ENCODE measurements at regions not wholly inside any gene's neighbourhood (a gene's known extent, or its start where the extent isn't known, plus 50 kb on each side); places are given as distances from the start of the nearest gene placed in this dataset.

DNA sequence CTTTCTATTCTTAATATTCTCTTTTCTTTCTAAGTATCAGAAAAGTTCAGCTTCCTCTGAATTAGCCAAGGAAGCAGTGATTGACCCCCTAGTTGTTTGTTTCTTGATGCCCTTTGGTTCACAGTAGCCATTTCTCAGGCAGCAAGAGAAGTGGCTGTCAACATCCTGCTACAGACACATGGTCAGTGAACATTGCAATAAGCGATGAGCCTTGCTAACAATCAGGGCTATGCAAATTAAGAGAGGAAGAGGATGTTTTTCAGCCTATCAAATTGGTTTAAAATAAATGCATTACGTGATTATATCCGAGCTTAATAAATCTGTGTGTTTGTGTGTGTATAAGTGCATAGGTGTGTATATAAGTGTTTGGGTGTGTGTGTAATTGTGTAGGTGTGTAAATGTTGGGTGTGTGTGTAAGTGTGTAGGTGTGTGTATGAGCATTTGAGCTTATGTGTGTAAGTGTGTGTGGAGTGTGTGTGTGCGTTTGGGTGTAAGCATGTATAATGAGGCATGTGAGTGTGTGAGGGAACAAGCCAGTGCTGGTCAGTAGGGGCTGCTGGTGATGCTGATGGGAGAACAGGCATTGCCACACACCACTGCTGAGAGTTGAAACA is 78.1 kb upstream of the XCR1 start:
- TF ChIP-seq, protein P1, sequence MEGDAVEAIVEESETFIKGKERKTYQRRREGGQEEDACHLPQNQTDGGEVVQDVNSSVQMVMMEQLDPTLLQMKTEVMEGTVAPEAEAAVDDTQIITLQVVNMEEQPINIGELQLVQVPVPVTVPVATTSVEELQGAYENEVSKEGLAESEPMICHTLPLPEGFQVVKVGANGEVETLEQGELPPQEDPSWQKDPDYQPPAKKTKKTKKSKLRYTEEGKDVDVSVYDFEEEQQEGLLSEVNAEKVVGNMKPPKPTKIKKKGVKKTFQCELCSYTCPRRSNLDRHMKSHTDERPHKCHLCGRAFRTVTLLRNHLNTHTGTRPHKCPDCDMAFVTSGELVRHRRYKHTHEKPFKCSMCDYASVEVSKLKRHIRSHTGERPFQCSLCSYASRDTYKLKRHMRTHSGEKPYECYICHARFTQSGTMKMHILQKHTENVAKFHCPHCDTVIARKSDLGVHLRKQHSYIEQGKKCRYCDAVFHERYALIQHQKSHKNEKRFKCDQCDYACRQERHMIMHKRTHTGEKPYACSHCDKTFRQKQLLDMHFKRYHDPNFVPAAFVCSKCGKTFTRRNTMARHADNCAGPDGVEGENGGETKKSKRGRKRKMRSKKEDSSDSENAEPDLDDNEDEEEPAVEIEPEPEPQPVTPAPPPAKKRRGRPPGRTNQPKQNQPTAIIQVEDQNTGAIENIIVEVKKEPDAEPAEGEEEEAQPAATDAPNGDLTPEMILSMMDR (IDR thresholded peaks at IDR 0.05; ENCODE audit: low read depth, low read length): no peak
- H3K27me3 ChIP-seq: peaks cover 5% of the 10 kb centered on the region
- no peaks in the 10 kb centered on the region for H3K9me3 ChIP-seq (ENCODE audit: low read depth)
- no peaks in the 10 kb centered on the region for H3K4me1 ChIP-seq (ENCODE audit: low read depth)
- no peaks in the 10 kb centered on the region for H3K36me3 ChIP-seq
- DNase-seq (ENCODE audit: low read depth in 1 of 2, low spot score in 1 of 2): no peak
- no peak overlapping the region for H3K4me3 ChIP-seq
- H3K27ac ChIP-seq: no peak overlapping the region

DNA sequence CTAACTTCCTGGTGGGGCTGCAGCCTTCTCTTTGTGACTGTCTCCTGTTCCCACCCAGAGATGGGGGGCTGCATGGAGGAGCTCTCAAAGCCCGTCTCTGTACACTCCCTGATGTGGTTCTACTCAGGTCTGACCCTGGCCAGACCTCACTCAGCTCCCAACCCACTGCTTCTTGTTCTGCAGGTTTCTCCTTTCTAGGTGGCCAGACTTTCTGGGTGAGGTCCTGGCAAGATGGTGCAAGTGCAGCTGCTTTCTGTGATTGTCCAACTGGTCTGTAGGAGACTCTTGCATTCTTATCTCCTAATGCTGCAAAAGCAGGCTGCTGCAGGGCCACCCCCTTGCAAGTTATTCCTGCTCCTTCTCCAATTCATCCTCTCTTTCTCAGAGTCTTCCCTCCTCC is 77.4 kb upstream of the XCR1 start:
- TF ChIP-seq, protein P1 (IDR thresholded peaks at IDR 0.05; ENCODE audit: low read depth, low read length): no peak
- H3K27me3 ChIP-seq: peaks cover 5% of the 10 kb centered on the region
- no peaks in the 10 kb centered on the region for H3K4me1 ChIP-seq (ENCODE audit: low read depth)
- no peak for DNase-seq (ENCODE audit: low read depth in 1 of 2, low spot score in 1 of 2)
- H3K4me3 ChIP-seq: no peak overlapping the region
- no peaks in the 10 kb centered on the region for H3K36me3 ChIP-seq
- H3K27ac ChIP-seq: no peak overlapping the region
- no peaks in the 10 kb centered on the region for H3K9me3 ChIP-seq (ENCODE audit: low read depth)

DNA sequence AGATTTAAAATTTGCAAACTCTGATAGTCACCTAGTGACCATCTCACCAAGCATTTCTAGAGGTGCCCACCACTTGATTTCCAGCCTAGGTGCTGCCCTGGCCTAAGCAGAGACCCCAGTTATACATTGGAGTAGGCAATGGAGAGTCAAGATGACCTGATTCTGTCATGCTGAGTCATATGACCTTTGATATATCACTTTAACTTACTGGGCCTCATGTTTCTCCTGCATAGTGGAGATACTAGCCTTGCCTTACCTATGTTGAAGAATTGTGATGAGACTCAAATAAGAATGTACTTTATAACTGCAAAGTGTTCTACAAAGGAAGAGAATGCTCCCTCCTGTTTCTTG is 75.5 kb upstream of the XCR1 start:
- Histone ChIP-seq H3K27me3 (peaks cover 5% of the 10 kb centered on the region), H3K36me3 (no peaks in the 10 kb centered on the region), H3K27ac (no peak overlapping the region), H3K4me3 (no peak overlapping the region), H3K9me3 (ENCODE audit: low read depth) (no peaks in the 10 kb centered on the region), H3K4me1 (ENCODE audit: low read depth) (no peaks in the 10 kb centered on the region)
- TF ChIP-seq, protein P1 (IDR thresholded peaks at IDR 0.05; ENCODE audit: low read depth, low read length): no peak
- no peak for DNase-seq (ENCODE audit: low read depth in 1 of 2, low spot score in 1 of 2)

DNA sequence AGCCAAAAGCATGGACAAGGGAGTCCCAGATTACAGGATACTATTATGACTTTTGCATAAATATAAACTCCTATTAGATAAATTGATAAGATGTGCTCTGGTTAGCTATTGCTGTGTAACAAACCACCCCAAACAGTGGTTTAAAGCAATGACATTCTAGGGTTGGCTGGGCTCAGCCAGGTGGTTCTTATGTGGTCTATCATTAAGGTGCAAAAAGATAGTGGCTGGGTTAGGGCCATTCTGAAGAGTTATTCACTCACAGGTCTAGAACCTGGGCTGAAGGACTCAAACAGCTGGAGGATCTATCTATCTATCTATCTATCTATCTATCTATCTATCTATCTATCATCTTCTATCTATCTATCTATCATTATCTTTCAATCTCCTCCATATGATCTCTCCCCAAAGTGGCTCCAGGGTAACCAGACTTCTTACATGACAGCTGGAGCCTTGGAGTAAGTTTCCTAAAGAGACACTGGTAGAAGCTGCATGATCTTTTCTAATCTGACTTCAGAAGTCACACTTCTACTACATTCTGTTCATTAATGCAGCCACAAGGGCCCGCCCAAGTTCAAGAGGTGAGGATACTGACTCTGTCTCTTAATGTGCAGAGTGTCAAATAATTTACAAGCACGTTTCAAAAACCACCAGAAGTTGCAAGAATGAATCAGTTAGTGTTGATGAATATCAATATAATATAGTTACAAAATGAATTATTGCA is 74.9 kb upstream of the XCR1 start:
- peaks cover 5% of the 10 kb centered on the region for H3K27me3 ChIP-seq
- H3K9me3 ChIP-seq (ENCODE audit: low read depth): no peaks in the 10 kb centered on the region
- no peaks in the 10 kb centered on the region for H3K36me3 ChIP-seq
- H3K27ac ChIP-seq: no peak overlapping the region
- DNase-seq (ENCODE audit: low read depth in 1 of 2, low spot score in 1 of 2): no peak
- TF ChIP-seq, protein P1 (IDR thresholded peaks at IDR 0.05; ENCODE audit: low read depth, low read length): no peak
- H3K4me1 ChIP-seq (ENCODE audit: low read depth): no peaks in the 10 kb centered on the region
- H3K4me3 ChIP-seq: no peak overlapping the region

DNA sequence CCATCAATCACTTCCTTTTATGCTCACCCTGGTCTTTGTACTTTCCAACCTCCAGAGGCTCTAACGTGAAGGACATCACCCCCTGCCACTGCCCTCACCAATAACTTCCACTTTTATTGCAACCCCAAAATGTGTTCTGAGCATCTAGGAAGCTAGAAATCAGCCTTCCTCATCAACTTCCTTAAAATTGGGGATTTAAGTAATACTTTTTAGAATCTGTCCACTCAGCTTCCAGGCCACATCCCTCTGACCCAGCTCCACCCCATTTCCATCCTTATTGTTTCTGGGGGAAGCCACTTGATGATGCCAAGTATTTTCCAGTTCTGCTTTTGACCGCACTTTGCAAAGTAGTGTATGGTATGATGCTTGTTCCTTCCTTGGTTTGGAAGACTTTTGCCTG is 73.5 kb upstream of the XCR1 start:
- Histone ChIP-seq H3K4me3 (no peak overlapping the region), H3K4me1 (ENCODE audit: low read depth) (no peaks in the 10 kb centered on the region), H3K27ac (no peak overlapping the region), H3K27me3 (no peaks in the 10 kb centered on the region), H3K9me3 (ENCODE audit: low read depth) (no peaks in the 10 kb centered on the region), H3K36me3 (no peaks in the 10 kb centered on the region)
- no peak for DNase-seq (ENCODE audit: low read depth in 1 of 2, low spot score in 1 of 2)
- TF ChIP-seq, protein P1 (IDR thresholded peaks at IDR 0.05; ENCODE audit: low read depth, low read length): no peak
